HS-5 (cell line): ENCODE measurements at regions not wholly inside any gene's neighbourhood (a gene's known extent, or its start where the extent isn't known, plus 50 kb on each side); places are given as distances from the start of the nearest gene placed in this dataset.

Experiments used
- DNase-seq: peaks from one replicate; pipeline ENCODE4 v3.0.0-alpha.2; 2012; ENCODE audit warnings: low read depth

GRCh38 chr5:88144219-88145001 is 124.2 kb downstream of the TMEM161B start:
- DNase-seq = no peak

GRCh38 chr5:88143693-88144218 is 124.9 kb downstream of the TMEM161B start:
- no peak for DNase-seq

GRCh38 chr5:88142886-88143692 is 125.6 kb downstream of the TMEM161B start:
- no peak for DNase-seq

- no peak for DNase-seq
Measured at GRCh38 chr5:88142636-88142885, 126.1 kb downstream of the TMEM161B start.

GRCh38 chr5:88140856-88141752 is 127.5 kb downstream of the TMEM161B start:
- DNase-seq = peak; percentile 88

- no peak for DNase-seq
Measured at GRCh38 chr5:88140396-88140855, 128.2 kb downstream of the TMEM161B start.

- DNase-seq = no peak
Measured at GRCh38 chr5:88130211-88130815, 138.3 kb downstream of the TMEM161B start.

- no peak for DNase-seq
Measured at GRCh38 chr5:88128813-88129212, 139.8 kb downstream of the TMEM161B start.

GRCh38 chr5:88119535-88120125 is 149.0 kb downstream of the TMEM161B start:
- no peak for DNase-seq

GRCh38 chr5:88118179-88118578 is 150.5 kb downstream of the TMEM161B start:
- no peak for DNase-seq

GRCh38 chr5:88117546-88117945 is 151.1 kb downstream of the TMEM161B start:
- no peak for DNase-seq

- no peak for DNase-seq
Measured at GRCh38 chr5:88116396-88116795, 152.2 kb downstream of the TMEM161B start.

- no peak for DNase-seq
Measured at GRCh38 chr5:88115211-88115610, 153.4 kb downstream of the TMEM161B start.

- DNase-seq = no peak
Measured at GRCh38 chr5:88113429-88113828, 155.2 kb downstream of the TMEM161B start.

GRCh38 chr5:88109818-88110217 is 158.8 kb downstream of the TMEM161B start:
- DNase-seq = peak; percentile 30

- no peak for DNase-seq
Measured at GRCh38 chr5:88108490-88109279, 160.0 kb downstream of the TMEM161B start.

GRCh38 chr5:88094906-88095496 is 173.6 kb downstream of the TMEM161B start:
- no peak for DNase-seq

GRCh38 chr5:88094403-88094802 is 174.2 kb downstream of the TMEM161B start:
- DNase-seq = no peak

- DNase-seq = no peak
Measured at GRCh38 chr5:88093765-88094164, 174.9 kb downstream of the TMEM161B start.

GRCh38 chr5:88092958-88093605 is 175.6 kb downstream of the TMEM161B start:
- no peak for DNase-seq
